Panc1 (cell line): ENCODE measurements at regions not wholly inside any gene's neighbourhood (a gene's known extent, or its start where the extent isn't known, plus 50 kb on each side); places are given as distances from the start of the nearest gene placed in this dataset.
"Not testable (repeated sequence)": the region's sequence is repeated elsewhere in the genome, so short reads cannot be mapped to it uniquely, and the experiment has no call there.

Experiments used
- ATAC-seq: fragments of 200-7000 bp; cut with Tn5 transposase; 2 replicates; pipeline ENCODE4 v1.9.1; 2020; ENCODE audit warnings: mild to moderate bottlenecking, moderate library complexity
- BruUV-seq: library from RNA; stranded (reverse); fragments of 400-500 nt; replicated peaks from 2 replicates; lab custom pipeline; 2021; lab: Mats Ljungman, UMichigan
- CTCF ChIA-PET: fragments of 300-600 bp; sonication (Branson Sonifier 250); formaldehyde crosslinking; loops from one replicate; lab custom pipeline; 2022; ENCODE audit warnings: antibody characterized with exemption; lab: Charles Lee
- POLR2A ChIA-PET: fragments of 300-600 bp; sonication (Branson Sonifier 250); formaldehyde crosslinking; loops from one replicate; lab custom pipeline; 2022; ENCODE audit warnings: antibody characterized with exemption; lab: Charles Lee
- DNase-seq: peaks from one replicate; pipeline ENCODE4 v3.0.0-alpha.2; 2010; ENCODE audit warnings: low read depth, low spot score
- H3K27ac ChIP-seq: 2 replicates; pipeline ENCODE4 v1.5.1; 2011; ENCODE audit warnings: mild to moderate bottlenecking, low read length, inconsistent platforms
- H3K27me3 ChIP-seq: fragments of 200-500 bp; sonication (Bioruptor generic); 2 replicates; pipeline ENCODE4 v1.6.0; 2014; ENCODE audit warnings: low read length, inconsistent platforms; ENCODE audit not compliant: control insufficient read depth, insufficient read depth
- H3K36me3 ChIP-seq: fragments of 200-500 bp; sonication (Bioruptor generic); 2 replicates; pipeline ENCODE4 v1.5.1; 2014; ENCODE audit warnings: inconsistent platforms, mild to moderate bottlenecking, low read length, moderate library complexity; ENCODE audit not compliant: control insufficient read depth, insufficient read depth
- H3K4me1 ChIP-seq: 2 replicates; pipeline ENCODE4 v1.5.1; 2011; ENCODE audit warnings: inconsistent platforms, mild to moderate bottlenecking, low read length, moderate library complexity; ENCODE audit not compliant: control insufficient read depth, insufficient read depth
- H3K4me3 ChIP-seq, 2 experiments: 2 replicates each; pipeline ENCODE4 v1.5.1; 2011 to 2012; ENCODE audit warnings: low read depth in 2 of 2, low read length in 2 of 2, mild to moderate bottlenecking in 2 of 2, inconsistent platforms in 1 of 2, moderate library complexity in 1 of 2
- H3K9me3 ChIP-seq: fragments of 200-500 bp; sonication (Bioruptor generic); 2 replicates; pipeline ENCODE4 v1.5.1; 2014; ENCODE audit warnings: low read depth, mild to moderate bottlenecking, inconsistent platforms, low read length, moderate library complexity; ENCODE audit not compliant: control insufficient read depth, insufficient read depth
- POLR2AphosphoS5 ChIP-seq: IDR thresholded peaks from 2 replicates; pipeline ENCODE4 v1.6.1; 2012; ENCODE audit warnings: mild to moderate bottlenecking, low read depth, low read length, moderate library complexity
- SIN3A ChIP-seq: IDR thresholded peaks from 2 replicates; pipeline ENCODE4 v1.6.1; 2012; ENCODE audit warnings: low read depth, mild to moderate bottlenecking, low read length, moderate library complexity, borderline replicate concordance; ENCODE audit not compliant: insufficient read depth
- TCF7L2 ChIP-seq: IDR thresholded peaks from 2 replicates; pipeline ENCODE4 v1.6.1; 2011; ENCODE audit warnings: mild to moderate bottlenecking, low read depth, low read length, inconsistent platforms
- in situ Hi-C: cut with HindIII; loops from 2 replicates; pipeline ENCODE4 v1.10.0; 2016; ENCODE audit warnings: low sequenced_read_pairs, low pct_unique_long_range_greater_than_20kb
- intact Hi-C: fragments of 100-400 bp; cut with micrococcal nuclease; formaldehyde crosslinking; loops from one replicate; pipeline ENCODE4 v1.10.0; 2022; ENCODE audit not compliant: unreplicated experiment
- TF ChIP-seq, protein P1 (sequence below): fragments of 450-650 bp; IDR thresholded peaks from 2 replicates; pipeline ENCODE4 v1.5.1; 2017; ENCODE audit warnings: mild to moderate bottlenecking
- TF ChIP-seq, protein P2 (sequence below), 2 experiments: IDR thresholded peaks; 2 replicates each; pipeline ENCODE4 v1.6.1; 2011 to 2012; ENCODE audit warnings: low read depth in 2 of 2, control low read depth in 1 of 2, low read length in 1 of 2, mild to moderate bottlenecking in 1 of 2, moderate library complexity in 1 of 2; ENCODE audit not compliant: insufficient read depth in 1 of 2

DNA sequence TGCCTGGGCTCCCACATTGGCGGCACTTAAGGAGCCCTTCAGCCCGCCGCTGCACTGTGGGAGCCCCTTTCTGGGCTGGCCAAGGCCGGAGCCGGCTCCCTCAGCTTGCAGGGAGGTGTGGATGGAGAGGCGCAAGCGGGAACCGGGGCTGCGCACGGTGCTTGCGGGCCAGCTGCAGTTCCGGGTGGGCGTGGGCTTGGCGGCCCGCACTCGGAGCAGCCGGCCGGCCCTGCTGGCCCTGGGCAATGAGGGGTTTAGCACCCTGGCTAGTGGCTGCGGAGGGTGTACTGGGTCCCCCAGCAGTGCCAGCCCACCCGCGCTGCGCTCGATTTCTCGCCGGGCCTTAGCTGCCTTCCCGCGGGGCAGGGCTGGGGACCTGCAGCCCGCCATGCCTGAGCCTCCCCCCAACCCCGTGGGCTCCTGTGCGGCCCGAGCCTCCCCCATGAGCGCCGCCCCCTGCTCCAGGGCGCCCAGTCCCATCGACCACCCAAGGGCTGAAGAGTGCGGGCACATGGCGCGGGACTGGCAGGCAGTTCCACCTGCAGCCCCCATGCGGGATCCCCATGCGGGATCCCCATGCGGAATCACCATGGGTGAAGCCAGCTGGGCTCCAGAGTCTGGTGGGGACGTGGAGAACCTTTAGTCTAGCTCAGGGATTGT, 998.9 kb upstream of the MIR17HG start:
- H3K27me3 ChIP-seq, H3K27ac ChIP-seq, intact Hi-C loops, H3K36me3 ChIP-seq, CTCF ChIA-PET, in situ Hi-C loops, H3K4me3 ChIP-seq, ATAC-seq, H3K9me3 ChIP-seq, POLR2A ChIA-PET, DNase-seq, H3K4me1 ChIP-seq, BruUV-seq: not testable (repeated sequence)

DNA sequence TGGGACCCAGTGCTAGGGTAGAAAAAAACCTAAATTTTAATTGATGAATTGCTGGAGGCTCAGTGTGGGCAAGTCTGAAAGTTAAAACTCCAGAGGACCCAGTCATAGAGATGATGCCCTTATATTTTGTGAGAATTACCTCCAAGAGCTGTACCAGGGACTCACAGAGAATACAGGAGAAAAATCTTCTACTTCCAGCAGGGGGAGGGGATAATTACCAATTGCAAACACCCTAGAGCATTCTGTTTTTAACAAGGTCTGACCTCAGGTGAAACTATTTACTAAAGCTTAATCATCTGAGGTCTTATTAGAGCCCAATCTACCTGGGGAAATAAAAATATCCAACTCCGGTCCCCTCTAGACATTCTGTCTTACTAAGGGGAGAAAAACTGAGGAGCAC, 994.7 kb upstream of the MIR17HG start:
- ChIA-PET POLR2A (no interaction called here), CTCF (no interaction called here)
- Histone ChIP-seq H3K4me3 (no peak overlapping the region), H3K9me3 (no peaks in the 10 kb centered on the region), H3K27ac (no peak overlapping the region), H3K36me3 (no peaks in the 10 kb centered on the region), H3K4me1 (no peaks in the 10 kb centered on the region), H3K27me3 (no peaks in the 10 kb centered on the region)
- ATAC-seq (no peak), DNase-seq (no peak)
- intact Hi-C loops: no loop called here
- no TSS peak for BruUV-seq
- in situ Hi-C loops: no loop called here
- TF ChIP-seq POLR2AphosphoS5: no peak
- no peak for TF ChIP-seq SIN3A
- TF ChIP-seq, protein P1, sequence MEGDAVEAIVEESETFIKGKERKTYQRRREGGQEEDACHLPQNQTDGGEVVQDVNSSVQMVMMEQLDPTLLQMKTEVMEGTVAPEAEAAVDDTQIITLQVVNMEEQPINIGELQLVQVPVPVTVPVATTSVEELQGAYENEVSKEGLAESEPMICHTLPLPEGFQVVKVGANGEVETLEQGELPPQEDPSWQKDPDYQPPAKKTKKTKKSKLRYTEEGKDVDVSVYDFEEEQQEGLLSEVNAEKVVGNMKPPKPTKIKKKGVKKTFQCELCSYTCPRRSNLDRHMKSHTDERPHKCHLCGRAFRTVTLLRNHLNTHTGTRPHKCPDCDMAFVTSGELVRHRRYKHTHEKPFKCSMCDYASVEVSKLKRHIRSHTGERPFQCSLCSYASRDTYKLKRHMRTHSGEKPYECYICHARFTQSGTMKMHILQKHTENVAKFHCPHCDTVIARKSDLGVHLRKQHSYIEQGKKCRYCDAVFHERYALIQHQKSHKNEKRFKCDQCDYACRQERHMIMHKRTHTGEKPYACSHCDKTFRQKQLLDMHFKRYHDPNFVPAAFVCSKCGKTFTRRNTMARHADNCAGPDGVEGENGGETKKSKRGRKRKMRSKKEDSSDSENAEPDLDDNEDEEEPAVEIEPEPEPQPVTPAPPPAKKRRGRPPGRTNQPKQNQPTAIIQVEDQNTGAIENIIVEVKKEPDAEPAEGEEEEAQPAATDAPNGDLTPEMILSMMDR: no peak
- no peak for TF ChIP-seq TCF7L2
- TF ChIP-seq, protein P2, sequence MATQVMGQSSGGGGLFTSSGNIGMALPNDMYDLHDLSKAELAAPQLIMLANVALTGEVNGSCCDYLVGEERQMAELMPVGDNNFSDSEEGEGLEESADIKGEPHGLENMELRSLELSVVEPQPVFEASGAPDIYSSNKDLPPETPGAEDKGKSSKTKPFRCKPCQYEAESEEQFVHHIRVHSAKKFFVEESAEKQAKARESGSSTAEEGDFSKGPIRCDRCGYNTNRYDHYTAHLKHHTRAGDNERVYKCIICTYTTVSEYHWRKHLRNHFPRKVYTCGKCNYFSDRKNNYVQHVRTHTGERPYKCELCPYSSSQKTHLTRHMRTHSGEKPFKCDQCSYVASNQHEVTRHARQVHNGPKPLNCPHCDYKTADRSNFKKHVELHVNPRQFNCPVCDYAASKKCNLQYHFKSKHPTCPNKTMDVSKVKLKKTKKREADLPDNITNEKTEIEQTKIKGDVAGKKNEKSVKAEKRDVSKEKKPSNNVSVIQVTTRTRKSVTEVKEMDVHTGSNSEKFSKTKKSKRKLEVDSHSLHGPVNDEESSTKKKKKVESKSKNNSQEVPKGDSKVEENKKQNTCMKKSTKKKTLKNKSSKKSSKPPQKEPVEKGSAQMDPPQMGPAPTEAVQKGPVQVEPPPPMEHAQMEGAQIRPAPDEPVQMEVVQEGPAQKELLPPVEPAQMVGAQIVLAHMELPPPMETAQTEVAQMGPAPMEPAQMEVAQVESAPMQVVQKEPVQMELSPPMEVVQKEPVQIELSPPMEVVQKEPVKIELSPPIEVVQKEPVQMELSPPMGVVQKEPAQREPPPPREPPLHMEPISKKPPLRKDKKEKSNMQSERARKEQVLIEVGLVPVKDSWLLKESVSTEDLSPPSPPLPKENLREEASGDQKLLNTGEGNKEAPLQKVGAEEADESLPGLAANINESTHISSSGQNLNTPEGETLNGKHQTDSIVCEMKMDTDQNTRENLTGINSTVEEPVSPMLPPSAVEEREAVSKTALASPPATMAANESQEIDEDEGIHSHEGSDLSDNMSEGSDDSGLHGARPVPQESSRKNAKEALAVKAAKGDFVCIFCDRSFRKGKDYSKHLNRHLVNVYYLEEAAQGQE (IDR thresholded peaks at IDR 0.05; ENCODE audit: insufficient read depth in 1 of 2, low read depth in 2 of 2, low read length in 1 of 2): no peak

DNA sequence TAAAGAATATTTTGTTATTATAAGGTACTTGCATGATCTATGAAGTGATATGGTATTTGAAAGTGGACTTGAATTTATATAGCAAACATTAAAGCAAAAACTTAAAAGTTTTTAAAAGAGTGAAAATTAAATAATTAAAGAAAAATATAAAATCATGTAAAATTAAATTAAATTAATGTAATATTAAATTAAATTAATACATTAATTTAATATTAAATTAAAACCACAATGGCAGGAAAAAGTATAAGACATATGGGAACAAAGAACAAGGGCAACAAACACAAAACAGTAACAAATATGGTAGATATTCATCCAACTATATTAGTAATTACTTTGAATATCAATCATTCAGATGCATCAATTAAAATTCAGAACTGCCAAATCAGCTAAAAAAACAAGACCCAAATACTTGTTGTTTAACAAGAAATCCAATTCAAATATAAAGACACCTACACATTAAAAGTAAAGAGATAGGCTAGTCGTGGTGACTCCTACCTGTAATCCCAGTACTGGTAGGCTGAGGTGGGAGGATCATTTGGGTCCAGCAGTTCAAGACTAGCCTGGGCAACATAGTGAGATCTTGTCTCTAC, 992.2 kb upstream of the MIR17HG start:
- Histone ChIP-seq H3K4me1 (no peaks in the 10 kb centered on the region), H3K9me3 (no peaks in the 10 kb centered on the region), H3K27ac (no peak overlapping the region), H3K4me3 (no peak overlapping the region), H3K36me3 (no peaks in the 10 kb centered on the region), H3K27me3 (no peaks in the 10 kb centered on the region)
- BruUV-seq: no TSS peak
- no peak for TF ChIP-seq POLR2AphosphoS5
- TF ChIP-seq, protein P1: no peak
- no peak for TF ChIP-seq TCF7L2
- TF ChIP-seq, protein P2 (IDR thresholded peaks at IDR 0.05; ENCODE audit: insufficient read depth in 1 of 2, low read depth in 2 of 2, low read length in 1 of 2): no peak
- TF ChIP-seq SIN3A: no peak
- intact Hi-C loops: no loop called here
- POLR2A ChIA-PET: no interaction called here
- ATAC-seq: no peak
- CTCF ChIA-PET: no interaction called here
- no peak for DNase-seq
- in situ Hi-C loops: no loop called here
